IMR-90 (cell line): ENCODE measurements at regions not wholly inside any gene's neighbourhood (a gene's known extent, or its start where the extent isn't known, plus 50 kb on each side); places are given as distances from the start of the nearest gene placed in this dataset.

ENCODE experiments used
- CTCF ChIP-seq: conservative IDR thresholded peaks from 2 replicates; pipeline ENCODE4 v1.5.1; 2012; ENCODE audit warnings: mild to moderate bottlenecking, low read depth, low read length, improper control_type of control experiment
- ELK1 ChIP-seq: fragments of 150-350 bp; IDR thresholded peaks from 2 replicates; pipeline ENCODE4 v1.6.1; 2016; ENCODE audit warnings: low read depth, mild to moderate bottlenecking, low read length, moderate library complexity, borderline replicate concordance
- POLR2A ChIP-seq: IDR thresholded peaks from 2 replicates; pipeline ENCODE4 v1.6.1; 2012; ENCODE audit warnings: mild to moderate bottlenecking, low read depth, low read length
- RAD21 ChIP-seq: IDR thresholded peaks from 2 replicates; pipeline ENCODE4 v1.6.1; 2012; ENCODE audit warnings: low read length, improper control_type of control experiment
- RFX5 ChIP-seq: IDR thresholded peaks from 2 replicates; pipeline ENCODE4 v1.8.0; 2012; ENCODE audit warnings: low read depth, mild to moderate bottlenecking, low read length, moderate library complexity

- TF ChIP-seq CTCF = no peak
- TF ChIP-seq ELK1 = no peak
- TF ChIP-seq RFX5 = no peak
- TF ChIP-seq POLR2A = no peak
- no peak for TF ChIP-seq RAD21
These were observed 1315.3 kb downstream of the FSTL5 start for GRCh38 chr4:160848489-160848888.
